Stomach (tissue), 4 donors: ENCODE measurements at regions not wholly inside any gene's neighbourhood (a gene's known extent, or its start where the extent isn't known, plus 50 kb on each side); places are given as distances from the start of the nearest gene placed in this dataset.

ENCODE experiments used
- CTCF ChIP-seq, 7 experiments: fragments of 450-650 bp in 4 of 7; fragments of 200-600 bp in 3 of 7; sonication (generic) in 3 of 7; IDR thresholded peaks; one replicate each; pipeline ENCODE4 v1.5.1; 2016 to 2019; ENCODE audit warnings: antibody characterized with exemption in 7 of 7, control low read depth in 2 of 7, mild to moderate bottlenecking in 1 of 7
- EP300 ChIP-seq: sonication (generic); formaldehyde crosslinking; IDR thresholded peaks from one replicate; pipeline ENCODE4 v1.6.1; 2017; ENCODE audit warnings: antibody characterized with exemption
- POLR2A ChIP-seq, 4 donors: fragments of 450-650 bp; IDR thresholded peaks; one replicate each; pipeline ENCODE4 v1.6.1; 2016; ENCODE audit warnings: antibody characterized with exemption in 4 of 4, control low read depth in 2 of 4, mild to moderate bottlenecking in 1 of 4, moderate library complexity in 1 of 4

GRCh38 chr9:32837551-32838058 lies 54.3 kb downstream of the TMEM215 start:
- TF ChIP-seq POLR2A (IDR thresholded peaks at IDR 0.05) (no peak), CTCF (IDR thresholded peaks at IDR 0.05) (no peak), EP300 (no peak)
